GM12873 (cell line): ENCODE measurements at regions not wholly inside any gene's neighbourhood (a gene's known extent, or its start where the extent isn't known, plus 50 kb on each side); places are given as distances from the start of the nearest gene placed in this dataset.

Source experiments
- CTCF ChIP-seq: IDR thresholded peaks from 2 replicates; pipeline ENCODE4 v1.5.1; 2012; ENCODE audit warnings: low read depth, mild to moderate bottlenecking, moderate library complexity, low read length, control low read depth; ENCODE audit not compliant: insufficient read depth; ENCODE audit errors: missing control alignments

GRCh38 chr5:159402311-159402710 is 72.0 kb upstream of the IL12B start:
- TF ChIP-seq CTCF = no peak

- TF ChIP-seq CTCF = no peak
These were observed 72.6 kb upstream of the IL12B start for GRCh38 chr5:159402856-159403255.

GRCh38 chr5:159403906-159404681 is 73.8 kb upstream of the IL12B start:
- no peak for TF ChIP-seq CTCF

- no peak for TF ChIP-seq CTCF
These were observed 75.3 kb upstream of the IL12B start for GRCh38 chr5:159405611-159406031.

GRCh38 chr5:159406571-159406970 is 76.3 kb upstream of the IL12B start:
- no peak for TF ChIP-seq CTCF

- TF ChIP-seq CTCF = no peak
These were observed 79.5 kb upstream of the IL12B start for GRCh38 chr5:159409801-159410200.

GRCh38 chr5:159410480-159410879 is 80.2 kb upstream of the IL12B start:
- no peak for TF ChIP-seq CTCF
